PC-3 (cell line): ENCODE measurements at regions not wholly inside any gene's neighbourhood (a gene's known extent, or its start where the extent isn't known, plus 50 kb on each side); places are given as distances from the start of the nearest gene placed in this dataset.

ENCODE experiments used
- ATAC-seq: fragments of 200-7000 bp; cut with Tn5 transposase; 2 replicates; pipeline ENCODE4 v1.9.1; 2020; ENCODE audit warnings: mild to moderate bottlenecking, moderate library complexity
- BruUV-seq: library from RNA; stranded (reverse); fragments of 400-500 nt; replicated peaks from 2 replicates; lab custom pipeline; 2021; lab: Mats Ljungman, UMichigan
- CTCF ChIA-PET: fragments of 300-600 bp; sonication (Branson Sonifier 250); formaldehyde crosslinking; loops from one replicate; lab custom pipeline; 2022; ENCODE audit warnings: antibody characterized with exemption; lab: Charles Lee
- POLR2A ChIA-PET: fragments of 300-600 bp; sonication (Branson Sonifier 250); formaldehyde crosslinking; loops from one replicate; lab custom pipeline; 2022; ENCODE audit warnings: antibody characterized with exemption; ENCODE audit not compliant: unreplicated experiment; lab: Charles Lee
- DNase-seq: peaks from one replicate; pipeline ENCODE4 v3.0.0-alpha.2; 2015
- H2AFZ ChIP-seq: fragments of 300-600 bp; sonication (generic); 2 replicates; pipeline ENCODE4 v1.6.0; 2016; ENCODE audit warnings: antibody characterized with exemption, low read length
- H3F3A ChIP-seq: fragments of 300-600 bp; sonication (generic); one replicate; pipeline ENCODE4 v1.6.0; 2017; ENCODE audit warnings: antibody characterized with exemption, low read length, control low read depth, mild to moderate bottlenecking; ENCODE audit not compliant: unreplicated experiment
- H3K27ac ChIP-seq: fragments of 300-600 bp; sonication (generic); 2 replicates; pipeline ENCODE4 v1.5.1; 2016; ENCODE audit warnings: mild to moderate bottlenecking, low read length
- H3K27me3 ChIP-seq: fragments of 300-600 bp; sonication (generic); 2 replicates; pipeline ENCODE4 v1.6.1; 2016; ENCODE audit warnings: low read length, mixed read lengths
- H3K36me3 ChIP-seq: fragments of 300-600 bp; sonication (generic); 2 replicates; pipeline ENCODE4 v1.6.1; 2016; ENCODE audit warnings: low read depth, mixed run types, low read length, mixed read lengths
- H3K4me1 ChIP-seq: fragments of 300-600 bp; sonication (generic); 2 replicates; pipeline ENCODE4 v1.5.1; 2016; ENCODE audit warnings: low read length; ENCODE audit not compliant: insufficient read depth
- H3K4me2 ChIP-seq: fragments of 300-600 bp; sonication (generic); 2 replicates; pipeline ENCODE4 v1.6.0; 2016; ENCODE audit warnings: low read length
- H3K4me3 ChIP-seq: fragments of 300-600 bp; sonication (generic); 2 replicates; pipeline ENCODE4 v1.5.1; 2016; ENCODE audit warnings: mild to moderate bottlenecking, low read length, mixed read lengths
- H3K79me2 ChIP-seq: fragments of 300-600 bp; sonication (generic); 2 replicates; pipeline ENCODE4 v1.6.1; 2017; ENCODE audit warnings: low read length, mixed read lengths
- H3K9ac ChIP-seq: fragments of 300-600 bp; sonication (generic); 2 replicates; pipeline ENCODE4 v1.6.0; 2016; ENCODE audit warnings: mild to moderate bottlenecking, low read length
- H3K9me2 ChIP-seq: fragments of 300-600 bp; sonication (generic); replicated peaks from 2 replicates; pipeline ENCODE4 v1.6.1; 2016; ENCODE audit warnings: mixed run types, low read length, mixed read lengths
- H3K9me3 ChIP-seq: fragments of 300-600 bp; sonication (generic); 2 replicates; pipeline ENCODE4 v1.6.1; 2016; ENCODE audit warnings: low read length, mixed read lengths
- H4K20me1 ChIP-seq: fragments of 300-600 bp; sonication (generic); 2 replicates; pipeline ENCODE4 v1.6.1; 2016; ENCODE audit warnings: low read length, mixed read lengths
- CTCF ChIP-seq: fragments of 300-600 bp; sonication (generic); conservative IDR thresholded peaks from 2 replicates; pipeline ENCODE4 v1.5.1; 2017; ENCODE audit warnings: antibody characterized with exemption, low read depth, mild to moderate bottlenecking, low read length
- EZH2 ChIP-seq: fragments of 300-600 bp; sonication (generic); IDR thresholded peaks from one replicate; pipeline ENCODE4 v1.6.1; 2017; ENCODE audit warnings: antibody characterized with exemption, mild to moderate bottlenecking, low read length; ENCODE audit not compliant: unreplicated experiment
- EZH2phosphoT487 ChIP-seq: fragments of 300-600 bp; sonication (generic); IDR thresholded peaks from 2 replicates; pipeline ENCODE4 v1.6.1; 2018; ENCODE audit warnings: mild to moderate bottlenecking, antibody characterized with exemption, low read length, borderline replicate concordance
- intact Hi-C: fragments of 100-400 bp; cut with micrococcal nuclease; formaldehyde crosslinking; loops from 2 replicates; pipeline ENCODE4 v1.9.0; 2023

GRCh38 chr6:16854986-16855385, 93.7 kb upstream of the ATXN1 start:
- no peak overlapping the region for H3K9ac ChIP-seq

GRCh38 chr6:16852671-16853070, 91.4 kb upstream of the ATXN1 start:
- Histone ChIP-seq H3K4me3 (no peak overlapping the region), H3K4me1 (peaks cover 40% of the 10 kb centered on the region), H3K27ac (no peak overlapping the region), H3K9me3 (no peaks in the 10 kb centered on the region), H3K27me3 (no peaks in the 10 kb centered on the region), H3K4me2 (no peak overlapping the region), H3F3A (peaks cover 7% of the 10 kb centered on the region), H4K20me1 (no peaks in the 10 kb centered on the region), H2AFZ (no peak overlapping the region), H3K36me3 (no peaks in the 10 kb centered on the region), H3K9me2 (no peaks in the 10 kb centered on the region), H3K9ac (no peak overlapping the region), H3K79me2 (no peaks in the 10 kb centered on the region)
- intact Hi-C loops, result no loop called here
- ChIA-PET CTCF (no interaction called here), POLR2A (no interaction called here)
- ATAC-seq, result no peak
- DNase-seq, result no peak
- TF ChIP-seq EZH2, result no peak
- TF ChIP-seq CTCF, result no peak
- TF ChIP-seq EZH2phosphoT487, result no peak
- no TSS peak for BruUV-seq

More at GRCh38 chr6:16854986-16855385, 93.7 kb upstream of the ATXN1 start:
- CTCF ChIA-PET, result no interaction called here
- intact Hi-C loops, result no loop called here
- H3K9me2 ChIP-seq, result no peaks in the 10 kb centered on the region
- H3K4me2 ChIP-seq, result no peak overlapping the region
- no peak overlapping the region for H2AFZ ChIP-seq
- ATAC-seq (no peak), DNase-seq (peak; percentile 16)
- H3K27ac ChIP-seq, result no peak overlapping the region
- no peak for TF ChIP-seq EZH2phosphoT487
- TF ChIP-seq EZH2, result no peak
- TF ChIP-seq CTCF, result no peak
- H3F3A ChIP-seq, result no peaks in the 10 kb centered on the region
- H3K36me3 ChIP-seq, result no peaks in the 10 kb centered on the region
- BruUV-seq, result no TSS peak
- H3K4me3 ChIP-seq, result no peak overlapping the region
- H3K79me2 ChIP-seq, result no peaks in the 10 kb centered on the region
- H3K27me3 ChIP-seq, result no peaks in the 10 kb centered on the region
- H3K9me3 ChIP-seq, result no peaks in the 10 kb centered on the region
- H3K4me1 ChIP-seq, result peaks cover 24% of the 10 kb centered on the region
- POLR2A ChIA-PET, result no interaction called here
- no peaks in the 10 kb centered on the region for H4K20me1 ChIP-seq

GRCh38 chr6:16851758-16852157, 90.5 kb upstream of the ATXN1 start:
- no peaks in the 10 kb centered on the region for H3K9me2 ChIP-seq
- no peaks in the 10 kb centered on the region for H3K9me3 ChIP-seq
- no peaks in the 10 kb centered on the region for H3K79me2 ChIP-seq
- intact Hi-C loops, result no loop called here
- no peak overlapping the region for H2AFZ ChIP-seq
- H3K4me1 ChIP-seq, result peaks cover 40% of the 10 kb centered on the region
- TF ChIP-seq CTCF, result no peak
- no peak for TF ChIP-seq EZH2
- TF ChIP-seq EZH2phosphoT487, result no peak
- H3K4me3 ChIP-seq, result no peak overlapping the region
- ChIA-PET POLR2A (no interaction called here), CTCF (no interaction called here)
- BruUV-seq, result no TSS peak
- no peak overlapping the region for H3K27ac ChIP-seq
- peaks cover 7% of the 10 kb centered on the region for H3F3A ChIP-seq
- no peak overlapping the region for H3K9ac ChIP-seq
- ATAC-seq (no peak), DNase-seq (no peak)
- H3K27me3 ChIP-seq, result no peaks in the 10 kb centered on the region
- no peaks in the 10 kb centered on the region for H3K36me3 ChIP-seq
- H4K20me1 ChIP-seq, result no peaks in the 10 kb centered on the region
- H3K4me2 ChIP-seq, result no peak overlapping the region
